A549 (cell line): ENCODE measurements at regions not wholly inside any gene's neighbourhood (a gene's known extent, or its start where the extent isn't known, plus 50 kb on each side); places are given as distances from the start of the nearest gene placed in this dataset.

Source experiments
- CTCF ChIP-seq: fragments of >200 bp; sonication (Bioruptor Twin); formaldehyde crosslinking; IDR thresholded peaks from 3 replicates; pipeline ENCODE4 v1.5.1; 2016
- ELK1 ChIP-seq: fragments of 150-350 bp; IDR thresholded peaks from 2 replicates; pipeline ENCODE4 v1.6.1; 2014; ENCODE audit warnings: low read depth, mild to moderate bottlenecking, low read length
- ESRRA ChIP-seq: fragments of 150-350 bp; IDR thresholded peaks from 2 replicates; pipeline ENCODE4 v1.6.1; 2014; ENCODE audit warnings: mild to moderate bottlenecking, low read length, borderline replicate concordance
- POLR2A ChIP-seq: IDR thresholded peaks from 2 replicates; pipeline ENCODE4 v1.6.1; 2012; ENCODE audit warnings: mild to moderate bottlenecking, low read length
- POLR2AphosphoS2 ChIP-seq: conservative IDR thresholded peaks from 2 replicates; pipeline ENCODE4 v1.6.1; 2012; ENCODE audit warnings: low read length, improper control_type of control experiment, inconsistent platforms
- RAD21 ChIP-seq, 2 experiments: fragments of >200 bp in 1 of 2; sonication (Bioruptor Twin) in 1 of 2; formaldehyde crosslinking in 1 of 2; IDR thresholded peaks in 1 of 2; conservative IDR thresholded peaks in 1 of 2; 2 replicates in 1 of 2; 3 replicates in 1 of 2; pipeline ENCODE4 v1.6.1; 2012 to 2018; ENCODE audit warnings: inconsistent platforms in 1 of 2
- SMC3 ChIP-seq: fragments of >200 bp; sonication (Bioruptor Twin); formaldehyde crosslinking; IDR thresholded peaks from 3 replicates; pipeline ENCODE4 v1.6.1; 2018; ENCODE audit warnings: inconsistent platforms

- no peak for TF ChIP-seq CTCF
- no peak for TF ChIP-seq SMC3
- no peak for TF ChIP-seq ESRRA
- no peak for TF ChIP-seq POLR2AphosphoS2
- no peak for TF ChIP-seq POLR2A
- no peak for TF ChIP-seq RAD21 (conservative IDR thresholded peaks at IDR 0.05 in 1 of 2, IDR thresholded peaks at IDR 0.05 in 1 of 2)
- TF ChIP-seq ELK1, result no peak
Observed at GRCh38 chr12:3352230-3352629, 138.8 kb upstream of the PRMT8 start.
